ENCODE measurements at regions not wholly inside any gene's neighbourhood (a gene's known extent, or its start where the extent isn't known, plus 50 kb on each side); places are given as distances from the start of the nearest gene placed in this dataset.
"Not testable (repeated sequence)": the region's sequence is repeated elsewhere in the genome, so short reads cannot be mapped to it uniquely, and the experiment has no call there.

GRCh38 chr6:57821325-57821724 lies 503.9 kb downstream of the PRIM2 start:
- TF ChIP-seq POLR2A (IDR thresholded peaks at IDR 0.05; ENCODE audit: borderline replicate concordance, extremely low read depth, insufficient read depth, insufficient read length); CTCF (IDR thresholded peaks at IDR 0.05 in 2 of 3, conservative IDR thresholded peaks at IDR 0.05 in 1 of 3; ENCODE audit: borderline replicate concordance in 1 of 3, insufficient read depth in 1 of 3, low read depth in 2 of 3, low read length in 2 of 3); REST (IDR thresholded peaks at IDR 0.05; ENCODE audit: low read depth); SIN3A (IDR thresholded peaks at IDR 0.05; ENCODE audit: low read depth); YY1 (IDR thresholded peaks at IDR 0.05; ENCODE audit: extremely low read depth, insufficient replicate concordance, low read depth, low read length); ZFX (IDR thresholded peaks at IDR 0.05); EZH2phosphoT487 (IDR thresholded peaks at IDR 0.05; ENCODE audit: borderline replicate concordance); EZH2 (IDR thresholded peaks at IDR 0.05): not testable (repeated sequence)
